Adrenal gland (tissue), 9 donors: ENCODE measurements at regions not wholly inside any gene's neighbourhood (a gene's known extent, or its start where the extent isn't known, plus 50 kb on each side); places are given as distances from the start of the nearest gene placed in this dataset.

Experiments used
- DNase-seq, 7 donors: peaks; one replicate each; pipeline ENCODE4 v3.0.0-alpha.2; 2019 to 2020
- H3K27ac ChIP-seq, 5 donors: fragments of 200-600 bp; sonication (generic) in 4 of 5; 1 replicate in 3 of 5; 2 replicates in 2 of 5; pipeline versions ENCODE4 v1.5.1 to v1.8.0; 2016 to 2020; ENCODE audit warnings: mild to moderate bottlenecking in 1 of 5
- H3K27me3 ChIP-seq: fragments of 200-600 bp; 2 replicates; pipeline ENCODE4 v1.8.0; 2021
- H3K36me3 ChIP-seq, 2 donors: fragments of 200-600 bp; replicated peaks in 1 of 2; 1 replicate in 1 of 2; 2 replicates in 1 of 2; pipeline versions ENCODE4 v1.5.1 to v1.8.0; 2018 to 2022
- H3K4me1 ChIP-seq, 2 donors: fragments of 200-600 bp; replicated peaks in 1 of 2; 1 replicate in 1 of 2; 2 replicates in 1 of 2; pipeline versions ENCODE4 v1.5.1 to v1.8.0; 2018 to 2021
- H3K4me3 ChIP-seq, 4 donors: fragments of 200-600 bp; sonication (generic) in 3 of 4; one replicate each; pipeline ENCODE4 v1.5.1; 2016 to 2018
- H3K9me3 ChIP-seq, 3 donors: fragments of 200-600 bp; sonication (generic) in 1 of 3; replicated peaks in 1 of 3; 1 replicate in 2 of 3; 2 replicates in 1 of 3; pipeline versions ENCODE4 v1.5.1 to v1.8.0; 2016 to 2021
- CTCF ChIP-seq, 6 experiments: fragments of 450-650 bp in 4 of 6; fragments of 200-600 bp in 2 of 6; sonication (generic) in 1 of 6; IDR thresholded peaks; 1 replicate in 5 of 6; 2 replicates in 1 of 6; pipeline versions ENCODE4 v1.5.1 to v1.8.0; 2016 to 2021; ENCODE audit warnings: antibody characterized with exemption in 6 of 6, mild to moderate bottlenecking in 2 of 6, moderate library complexity in 1 of 6
- POLR2A ChIP-seq, 2 donors: fragments of 450-650 bp; IDR thresholded peaks; one replicate each; pipeline ENCODE4 v1.6.1; 2017; ENCODE audit warnings: antibody characterized with exemption in 2 of 2, mild to moderate bottlenecking in 2 of 2, moderate library complexity in 1 of 2
- WGBS, 4 donors: extraction: QIAGEN DNeasy Blood & Tissue Kit in 2 of 4; methylation state at CpG; one replicate each; pipeline versions ENCODE4 v1.1.5 to v1.1.7; 2013 to 2017; 5-methylcytosine and 5-hydroxymethylcytosine counted together
- intact Hi-C, 2 donors: fragments of 100-400 bp; cut with DNase I; formaldehyde crosslinking; loops; one replicate each; pipeline versions ENCODE4 v1.14.1 to v1.15.0; 2022 to 2023
- donor health status: healthy with polysubstance abuse.
- donor health status: Bipolar disorder and iron deficiency.
- donor health status: DM: yes; HTN: yes; CAD: no.
- donor health status: DM: no; HTN: no; CAD: no.
- donor health status: DM: no; HTN: no; CAD: no.

DNA sequence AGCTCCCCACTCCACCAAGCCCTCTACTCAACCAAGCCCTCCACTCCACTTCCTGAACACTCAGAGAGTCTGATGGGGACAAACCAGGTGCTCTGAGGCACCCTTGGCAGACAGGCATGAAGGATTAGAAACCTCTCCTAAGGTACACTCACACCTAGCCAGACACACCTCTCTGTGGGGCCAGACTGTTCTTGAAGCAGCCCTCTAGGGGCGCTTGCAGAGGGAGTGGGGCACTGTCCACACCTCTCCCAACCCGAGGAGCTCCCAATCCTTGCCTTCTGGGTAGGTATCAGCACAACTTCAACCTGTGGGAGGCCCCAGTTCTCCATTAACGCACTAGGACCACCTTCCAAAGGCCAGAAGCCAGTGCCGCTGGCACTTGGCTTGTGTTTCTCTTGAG, 108.7 kb upstream of the VSTM2B start:
- H3K27ac ChIP-seq = no peak overlapping the region
- WGBS, 4 donors = 61 to 82% (median 68%) methylated on average over 2 to 4 of the region's 4 CpGs
- no peak for DNase-seq
- intact Hi-C loops = no loop called here
- no peaks in the 10 kb centered on the region for H3K36me3 ChIP-seq
- H3K4me3 ChIP-seq = no peak overlapping the region
- H3K9me3 ChIP-seq = no peaks in the 10 kb centered on the region
- no peaks in the 10 kb centered on the region for H3K4me1 ChIP-seq
- H3K27me3 ChIP-seq = no peaks in the 10 kb centered on the region
- TF ChIP-seq CTCF (IDR thresholded peaks at IDR 0.05) (no peak), POLR2A (IDR thresholded peaks at IDR 0.05) (no peak)

GRCh38 chr19:29418201-29418600, 107.6 kb upstream of the VSTM2B start:
- no peak overlapping the region for H3K27ac ChIP-seq
- H3K27me3 ChIP-seq = no peaks in the 10 kb centered on the region
- TF ChIP-seq POLR2A (IDR thresholded peaks at IDR 0.05) = no peak
- no peak for TF ChIP-seq CTCF (IDR thresholded peaks at IDR 0.05)
- no peak overlapping the region for H3K4me3 ChIP-seq
- no peaks in the 10 kb centered on the region for H3K36me3 ChIP-seq
- intact Hi-C loops = no loop called here
- no peaks in the 10 kb centered on the region for H3K4me1 ChIP-seq
- 70 to 82% (median 74%) methylated on average over 12 to 13 of the region's 13 CpGs for WGBS, 4 donors
- H3K9me3 ChIP-seq = no peaks in the 10 kb centered on the region
- DNase-seq = no peak

DNA sequence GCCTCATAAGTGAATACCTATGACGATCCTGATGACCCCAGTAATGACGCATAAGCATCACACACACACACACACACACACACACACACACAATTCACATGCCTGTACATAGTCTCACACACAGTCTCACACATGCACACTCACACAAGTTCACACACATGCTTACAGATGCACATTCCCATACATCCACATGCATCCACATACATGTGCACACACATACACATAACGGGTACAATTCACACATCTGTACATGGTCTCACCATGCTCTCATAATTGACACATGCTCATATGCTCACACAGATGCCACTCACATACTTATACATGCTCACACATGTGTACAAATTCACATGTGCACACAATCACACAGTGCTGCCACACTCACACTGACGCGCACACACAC, 105.7 kb upstream of the VSTM2B start:
- intact Hi-C loops = no loop called here
- DNase-seq = no peak
- TF ChIP-seq POLR2A (IDR thresholded peaks at IDR 0.05) (no peak), CTCF (IDR thresholded peaks at IDR 0.05) (no peak)
- H3K36me3 ChIP-seq = no peaks in the 10 kb centered on the region
- WGBS, 4 donors = 77 to 85% (median 81%) methylated on average over 5 of the region's 5 CpGs
- H3K27ac ChIP-seq = no peak overlapping the region
- no peaks in the 10 kb centered on the region for H3K9me3 ChIP-seq
- no peaks in the 10 kb centered on the region for H3K4me1 ChIP-seq
- no peak overlapping the region for H3K4me3 ChIP-seq
- no peaks in the 10 kb centered on the region for H3K27me3 ChIP-seq

DNA sequence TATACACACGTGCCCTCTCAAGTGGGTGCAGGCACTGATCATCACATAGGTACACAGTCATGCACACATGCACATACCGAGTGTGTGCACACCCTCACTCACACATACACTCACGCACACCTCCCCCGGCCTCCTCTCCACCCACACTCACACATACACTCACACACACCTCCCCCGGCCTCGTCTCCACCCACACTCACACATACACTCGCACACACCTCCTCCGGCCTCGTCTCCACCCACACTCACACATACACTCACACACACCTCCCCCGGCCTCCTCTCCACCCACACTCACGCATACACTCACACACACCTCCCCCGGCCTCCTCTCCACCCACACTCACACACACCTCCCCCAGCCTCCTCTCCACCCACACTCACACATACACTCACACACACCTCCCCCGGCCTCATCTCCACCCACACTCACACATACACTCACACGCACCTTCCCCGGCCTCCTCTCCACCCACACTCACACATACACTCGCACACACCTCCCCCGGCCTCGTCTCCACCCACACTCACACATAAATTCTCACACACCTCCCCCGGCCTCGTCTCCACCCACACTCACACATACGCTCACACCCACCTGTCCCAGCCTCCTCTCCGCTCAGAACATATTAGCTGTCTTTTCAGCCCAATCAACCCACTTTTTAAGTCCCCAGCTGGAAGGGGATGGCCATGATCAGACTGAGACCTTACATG, 105.2 kb upstream of the VSTM2B start:
- 74 to 80% (median 77%) methylated on average over 19 to 22 of the region's 22 CpGs for WGBS, 4 donors
- H3K36me3 ChIP-seq = no peaks in the 10 kb centered on the region
- no peaks in the 10 kb centered on the region for H3K9me3 ChIP-seq
- no peaks in the 10 kb centered on the region for H3K27me3 ChIP-seq
- TF ChIP-seq POLR2A (IDR thresholded peaks at IDR 0.05) (no peak), CTCF (IDR thresholded peaks at IDR 0.05) (no peak)
- H3K4me3 ChIP-seq = no peak overlapping the region
- intact Hi-C loops = no loop called here
- no peak for DNase-seq
- H3K4me1 ChIP-seq = no peaks in the 10 kb centered on the region
- no peak overlapping the region for H3K27ac ChIP-seq
